Liver (tissue), 8 donors: ENCODE measurements at regions not wholly inside any gene's neighbourhood (a gene's known extent, or its start where the extent isn't known, plus 50 kb on each side); places are given as distances from the start of the nearest gene placed in this dataset.

Source experiments
- DNase-seq: peaks from one replicate; pipeline ENCODE4 v3.0.0-alpha.2; 2017; ENCODE audit warnings: low spot score
- H3K27ac ChIP-seq, 2 donors: one replicate each; pipeline ENCODE4 v1.7.0; 2013; ENCODE audit warnings: inconsistent platforms in 2 of 2, low read length in 2 of 2, control low read depth in 1 of 2, low read depth in 1 of 2, mild to moderate bottlenecking in 1 of 2
- H3K27me3 ChIP-seq, 4 donors: one replicate each; pipeline versions ENCODE4 v1.6.1 to v1.7.0; 2013; ENCODE audit warnings: low read length in 3 of 4, inconsistent platforms in 1 of 4, mild to moderate bottlenecking in 1 of 4, moderate library complexity in 1 of 4; ENCODE audit not compliant: control insufficient read depth in 4 of 4, insufficient read depth in 4 of 4
- H3K36me3 ChIP-seq, 4 donors: one replicate each; pipeline versions ENCODE4 v1.6.1 to v1.7.0; 2013; ENCODE audit warnings: low read length in 3 of 4, mild to moderate bottlenecking in 3 of 4, low read depth in 1 of 4, moderate library complexity in 1 of 4; ENCODE audit not compliant: control insufficient read depth in 4 of 4, insufficient read depth in 3 of 4
- H3K4me1 ChIP-seq, 4 donors: one replicate each; pipeline versions ENCODE4 v1.6.1 to v1.7.0; 2013; ENCODE audit warnings: low read length in 3 of 4, mild to moderate bottlenecking in 3 of 4, moderate library complexity in 1 of 4; ENCODE audit not compliant: control insufficient read depth in 4 of 4, insufficient read depth in 4 of 4
- H3K4me3 ChIP-seq, 3 donors: one replicate each; pipeline versions ENCODE4 v1.6.1 to v1.7.0; 2013; ENCODE audit warnings: low read length in 3 of 3, control low read depth in 1 of 3, low read depth in 1 of 3, mild to moderate bottlenecking in 1 of 3
- H3K9ac ChIP-seq, 2 donors: one replicate each; pipeline ENCODE4 v1.7.0; 2013; ENCODE audit warnings: low read length in 2 of 2, mild to moderate bottlenecking in 2 of 2, moderate library complexity in 2 of 2, control low read depth in 1 of 2, low read depth in 1 of 2
- H3K9me3 ChIP-seq, 4 donors: one replicate each; pipeline versions ENCODE4 v1.6.1 to v1.7.0; 2013; ENCODE audit warnings: low read length in 3 of 4; ENCODE audit not compliant: control insufficient read depth in 4 of 4
- EGR1 ChIP-seq, 2 donors: IDR thresholded peaks; 2 replicates each; pipeline ENCODE4 v1.6.1; 2016 to 2018; ENCODE audit warnings: antibody characterized with exemption in 2 of 2, low read depth in 2 of 2
- FOXA1 ChIP-seq: IDR thresholded peaks from 2 replicates; pipeline ENCODE4 v1.6.1; 2016; ENCODE audit warnings: antibody characterized with exemption
- FOXA2 ChIP-seq: IDR thresholded peaks from 2 replicates; pipeline ENCODE4 v1.6.1; 2016; ENCODE audit warnings: antibody characterized with exemption
- GABPA ChIP-seq, 2 donors: IDR thresholded peaks in 1 of 2; conservative IDR thresholded peaks in 1 of 2; 2 replicates each; pipeline ENCODE4 v1.6.1; 2016; ENCODE audit warnings: antibody characterized with exemption in 2 of 2, mild to moderate bottlenecking in 1 of 2, moderate library complexity in 1 of 2
- HNF4A ChIP-seq, 2 donors: conservative IDR thresholded peaks; 2 replicates each; pipeline ENCODE4 v1.6.1; 2016; ENCODE audit warnings: antibody characterized with exemption in 2 of 2, mild to moderate bottlenecking in 2 of 2
- RAD21 ChIP-seq, 2 donors: IDR thresholded peaks; 2 replicates each; pipeline ENCODE4 v1.6.1; 2016; ENCODE audit warnings: antibody characterized with exemption in 2 of 2, mild to moderate bottlenecking in 2 of 2
- RXRA ChIP-seq, 2 donors: IDR thresholded peaks; 2 replicates each; pipeline ENCODE4 v1.6.1; 2017 to 2018; ENCODE audit warnings: antibody characterized with exemption in 2 of 2, mild to moderate bottlenecking in 1 of 2
- SP1 ChIP-seq: IDR thresholded peaks from 2 replicates; pipeline ENCODE4 v1.6.1; 2018; ENCODE audit warnings: antibody characterized with exemption, mild to moderate bottlenecking
- YY1 ChIP-seq: IDR thresholded peaks from 2 replicates; pipeline ENCODE4 v1.6.1; 2016; ENCODE audit warnings: antibody characterized with exemption, mild to moderate bottlenecking
- WGBS: extraction: QIAGEN DNeasy Blood & Tissue Kit; methylation state at CpG from one replicate; pipeline ENCODE4 v1.1.7; 2013; 5-methylcytosine and 5-hydroxymethylcytosine counted together
- TF ChIP-seq, protein P1 (sequence below): IDR thresholded peaks from 2 replicates; pipeline ENCODE4 v1.6.1; 2016; ENCODE audit warnings: antibody characterized with exemption, mild to moderate bottlenecking
- TF ChIP-seq, protein P2 (sequence below): IDR thresholded peaks from 2 replicates; pipeline ENCODE4 v1.6.1; 2016; ENCODE audit warnings: antibody characterized with exemption
- TF ChIP-seq, protein P3 (sequence below): IDR thresholded peaks from 2 replicates; pipeline ENCODE4 v1.6.1; 2016; ENCODE audit warnings: antibody characterized with exemption
- TF ChIP-seq, protein P4 (sequence below): fragments of 150-350 bp; IDR thresholded peaks from 2 replicates; pipeline ENCODE4 v1.5.1; 2017; ENCODE audit warnings: improper control_type of control experiment, low read depth, low read length; ENCODE audit not compliant: missing input control
- TF ChIP-seq, protein P5 (sequence below): IDR thresholded peaks from 2 replicates; pipeline ENCODE4 v1.6.1; 2016; ENCODE audit warnings: antibody characterized with exemption
- donor health status: healthy.
- donor health status: healthy.
- donor health status: healthy.
- donor health status: healthy.
- donor health status: healthy.

DNA sequence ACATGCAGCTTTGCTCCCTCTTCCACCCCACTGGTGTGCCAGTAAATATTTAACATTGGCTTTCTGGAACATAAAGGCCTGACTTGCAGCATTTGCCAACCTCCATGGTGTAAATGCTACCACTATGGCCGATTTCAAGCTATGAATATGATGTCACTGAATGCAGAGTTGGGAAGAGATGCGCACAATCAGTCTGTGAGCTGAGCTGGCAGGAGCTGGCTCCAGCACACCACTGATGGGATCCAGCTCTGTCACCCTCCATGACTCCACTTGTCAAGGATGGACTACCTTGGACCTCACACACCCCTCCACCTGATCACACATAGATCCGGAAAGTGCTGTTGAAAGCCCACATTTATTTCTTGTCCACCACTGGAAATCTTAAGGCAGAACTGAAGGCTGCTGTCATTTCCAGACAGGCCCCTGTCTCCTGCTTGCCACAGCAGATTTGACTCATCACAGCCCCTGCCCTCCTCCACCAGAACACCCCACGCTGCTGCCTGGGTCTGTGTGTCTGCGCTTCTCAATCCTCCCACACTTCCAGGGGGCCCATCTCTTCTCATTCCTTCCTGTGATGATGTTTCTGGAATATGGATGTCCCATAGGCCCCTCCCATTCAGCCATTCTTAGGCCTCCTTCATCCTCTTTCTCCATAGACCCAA lies 82.2 kb upstream of the BCAR3 start:
- 95% methylated on average over 5 of the region's 5 CpGs for WGBS
- DNase-seq: no peak
- Histone ChIP-seq H3K9me3 (no peaks in the 10 kb centered on the region), H3K9ac (no peak overlapping the region), H3K27ac (no peak overlapping the region), H3K4me1 (peaks cover 0 to 8% (median 5%) of the 10 kb centered on the region in 4 donors), H3K36me3 (no peaks in the 10 kb centered on the region), H3K4me3 (no peak overlapping the region), H3K27me3 (no peaks in the 10 kb centered on the region)
- TF ChIP-seq RAD21 (IDR thresholded peaks at IDR 0.05) (no peak), SP1 (no peak), GABPA (IDR thresholded peaks at IDR 0.05 in 1 of 2, conservative IDR thresholded peaks at IDR 0.05 in 1 of 2) (no peak), EGR1 (IDR thresholded peaks at IDR 0.05; ENCODE audit: low read depth in 2 of 2) (no peak), YY1 (no peak), FOXA2 (no peak), RXRA (IDR thresholded peaks at IDR 0.05) (no peak), FOXA1 (no peak), HNF4A (conservative IDR thresholded peaks at IDR 0.05) (no peak)
- TF ChIP-seq, protein P1, sequence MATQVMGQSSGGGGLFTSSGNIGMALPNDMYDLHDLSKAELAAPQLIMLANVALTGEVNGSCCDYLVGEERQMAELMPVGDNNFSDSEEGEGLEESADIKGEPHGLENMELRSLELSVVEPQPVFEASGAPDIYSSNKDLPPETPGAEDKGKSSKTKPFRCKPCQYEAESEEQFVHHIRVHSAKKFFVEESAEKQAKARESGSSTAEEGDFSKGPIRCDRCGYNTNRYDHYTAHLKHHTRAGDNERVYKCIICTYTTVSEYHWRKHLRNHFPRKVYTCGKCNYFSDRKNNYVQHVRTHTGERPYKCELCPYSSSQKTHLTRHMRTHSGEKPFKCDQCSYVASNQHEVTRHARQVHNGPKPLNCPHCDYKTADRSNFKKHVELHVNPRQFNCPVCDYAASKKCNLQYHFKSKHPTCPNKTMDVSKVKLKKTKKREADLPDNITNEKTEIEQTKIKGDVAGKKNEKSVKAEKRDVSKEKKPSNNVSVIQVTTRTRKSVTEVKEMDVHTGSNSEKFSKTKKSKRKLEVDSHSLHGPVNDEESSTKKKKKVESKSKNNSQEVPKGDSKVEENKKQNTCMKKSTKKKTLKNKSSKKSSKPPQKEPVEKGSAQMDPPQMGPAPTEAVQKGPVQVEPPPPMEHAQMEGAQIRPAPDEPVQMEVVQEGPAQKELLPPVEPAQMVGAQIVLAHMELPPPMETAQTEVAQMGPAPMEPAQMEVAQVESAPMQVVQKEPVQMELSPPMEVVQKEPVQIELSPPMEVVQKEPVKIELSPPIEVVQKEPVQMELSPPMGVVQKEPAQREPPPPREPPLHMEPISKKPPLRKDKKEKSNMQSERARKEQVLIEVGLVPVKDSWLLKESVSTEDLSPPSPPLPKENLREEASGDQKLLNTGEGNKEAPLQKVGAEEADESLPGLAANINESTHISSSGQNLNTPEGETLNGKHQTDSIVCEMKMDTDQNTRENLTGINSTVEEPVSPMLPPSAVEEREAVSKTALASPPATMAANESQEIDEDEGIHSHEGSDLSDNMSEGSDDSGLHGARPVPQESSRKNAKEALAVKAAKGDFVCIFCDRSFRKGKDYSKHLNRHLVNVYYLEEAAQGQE: no peak
- TF ChIP-seq, protein P2, sequence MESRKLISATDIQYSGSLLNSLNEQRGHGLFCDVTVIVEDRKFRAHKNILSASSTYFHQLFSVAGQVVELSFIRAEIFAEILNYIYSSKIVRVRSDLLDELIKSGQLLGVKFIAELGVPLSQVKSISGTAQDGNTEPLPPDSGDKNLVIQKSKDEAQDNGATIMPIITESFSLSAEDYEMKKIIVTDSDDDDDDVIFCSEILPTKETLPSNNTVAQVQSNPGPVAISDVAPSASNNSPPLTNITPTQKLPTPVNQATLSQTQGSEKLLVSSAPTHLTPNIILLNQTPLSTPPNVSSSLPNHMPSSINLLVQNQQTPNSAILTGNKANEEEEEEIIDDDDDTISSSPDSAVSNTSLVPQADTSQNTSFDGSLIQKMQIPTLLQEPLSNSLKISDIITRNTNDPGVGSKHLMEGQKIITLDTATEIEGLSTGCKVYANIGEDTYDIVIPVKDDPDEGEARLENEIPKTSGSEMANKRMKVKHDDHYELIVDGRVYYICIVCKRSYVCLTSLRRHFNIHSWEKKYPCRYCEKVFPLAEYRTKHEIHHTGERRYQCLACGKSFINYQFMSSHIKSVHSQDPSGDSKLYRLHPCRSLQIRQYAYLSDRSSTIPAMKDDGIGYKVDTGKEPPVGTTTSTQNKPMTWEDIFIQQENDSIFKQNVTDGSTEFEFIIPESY: no peak
- TF ChIP-seq, protein P3, sequence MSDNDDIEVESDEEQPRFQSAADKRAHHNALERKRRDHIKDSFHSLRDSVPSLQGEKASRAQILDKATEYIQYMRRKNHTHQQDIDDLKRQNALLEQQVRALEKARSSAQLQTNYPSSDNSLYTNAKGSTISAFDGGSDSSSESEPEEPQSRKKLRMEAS: no peak
- TF ChIP-seq, protein P4, sequence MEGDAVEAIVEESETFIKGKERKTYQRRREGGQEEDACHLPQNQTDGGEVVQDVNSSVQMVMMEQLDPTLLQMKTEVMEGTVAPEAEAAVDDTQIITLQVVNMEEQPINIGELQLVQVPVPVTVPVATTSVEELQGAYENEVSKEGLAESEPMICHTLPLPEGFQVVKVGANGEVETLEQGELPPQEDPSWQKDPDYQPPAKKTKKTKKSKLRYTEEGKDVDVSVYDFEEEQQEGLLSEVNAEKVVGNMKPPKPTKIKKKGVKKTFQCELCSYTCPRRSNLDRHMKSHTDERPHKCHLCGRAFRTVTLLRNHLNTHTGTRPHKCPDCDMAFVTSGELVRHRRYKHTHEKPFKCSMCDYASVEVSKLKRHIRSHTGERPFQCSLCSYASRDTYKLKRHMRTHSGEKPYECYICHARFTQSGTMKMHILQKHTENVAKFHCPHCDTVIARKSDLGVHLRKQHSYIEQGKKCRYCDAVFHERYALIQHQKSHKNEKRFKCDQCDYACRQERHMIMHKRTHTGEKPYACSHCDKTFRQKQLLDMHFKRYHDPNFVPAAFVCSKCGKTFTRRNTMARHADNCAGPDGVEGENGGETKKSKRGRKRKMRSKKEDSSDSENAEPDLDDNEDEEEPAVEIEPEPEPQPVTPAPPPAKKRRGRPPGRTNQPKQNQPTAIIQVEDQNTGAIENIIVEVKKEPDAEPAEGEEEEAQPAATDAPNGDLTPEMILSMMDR: no peak
- TF ChIP-seq, protein P5, sequence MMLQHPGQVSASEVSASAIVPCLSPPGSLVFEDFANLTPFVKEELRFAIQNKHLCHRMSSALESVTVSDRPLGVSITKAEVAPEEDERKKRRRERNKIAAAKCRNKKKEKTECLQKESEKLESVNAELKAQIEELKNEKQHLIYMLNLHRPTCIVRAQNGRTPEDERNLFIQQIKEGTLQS: no peak
